SK-N-SH (cell line): ENCODE measurements at regions not wholly inside any gene's neighbourhood (a gene's known extent, or its start where the extent isn't known, plus 50 kb on each side); places are given as distances from the start of the nearest gene placed in this dataset.

Experiments used
- CTCF ChIA-PET: fragments of 300-600, 350-600 bp; formaldehyde crosslinking; extraction: SDS; loops from one replicate; lab custom pipeline; 2021; lab: Yijun Ruan, JAX
- POLR2A ChIA-PET: fragments of 350-600 bp; sonication (Branson Sonifier 250); formaldehyde crosslinking; extraction: SDS; loops from one replicate; lab custom pipeline; 2020; ENCODE audit warnings: antibody characterized with exemption, inconsistent platforms; lab: Yijun Ruan, JAX
- DNase-seq: peaks from one replicate; pipeline ENCODE4 v3.0.0; 2012
- H2AFZ ChIP-seq: fragments of 200-600 bp; sonication (generic); 2 replicates; pipeline ENCODE4 v1.8.1; 2016; ENCODE audit warnings: antibody characterized with exemption, mild to moderate bottlenecking, low read depth
- H3F3A ChIP-seq: fragments of 200-600 bp; sonication (generic); replicated peaks from 2 replicates; pipeline ENCODE3; 2016; ENCODE audit warnings: antibody characterized with exemption, mild to moderate bottlenecking; ENCODE audit not compliant: insufficient read depth
- H3K27ac ChIP-seq, 2 experiments: fragments of 200-500 bp in 1 of 2; fragments of 200-600 bp in 1 of 2; sonication (Bioruptor generic) in 1 of 2; sonication (generic), shearing (Covaris generic) in 1 of 2; 2 replicates each; pipeline versions ENCODE4 v1.5.1 to v1.6.1; 2014 to 2016; ENCODE audit warnings: low read depth in 2 of 2, inconsistent platforms in 1 of 2, low read length in 1 of 2, mild to moderate bottlenecking in 1 of 2, mixed read lengths in 1 of 2
- H3K27me3 ChIP-seq: fragments of 200-600 bp; sonication (generic), shearing (Covaris generic); 2 replicates; pipeline ENCODE4 v1.6.1; 2016; ENCODE audit warnings: mixed run types; ENCODE audit not compliant: insufficient read depth
- H3K36me3 ChIP-seq, 2 experiments: fragments of 200-500 bp in 1 of 2; fragments of 200-600 bp in 1 of 2; sonication (Bioruptor generic) in 1 of 2; sonication (generic) in 1 of 2; replicated peaks in 1 of 2; 2 replicates each; pipeline versions ENCODE3 to v1.5.1; 2014 to 2016; ENCODE audit warnings: low read length in 1 of 2, mild to moderate bottlenecking in 1 of 2; ENCODE audit not compliant: insufficient read depth in 2 of 2, control insufficient read depth in 1 of 2
- H3K4me1 ChIP-seq, 2 experiments: fragments of 200-500 bp in 1 of 2; fragments of 200-600 bp in 1 of 2; sonication (Bioruptor generic) in 1 of 2; sonication (generic), shearing (Covaris generic) in 1 of 2; 2 replicates each; pipeline versions ENCODE4 v1.5.1 to v1.6.1; 2014 to 2016; ENCODE audit warnings: low read depth in 1 of 2, low read length in 1 of 2, mixed run types in 1 of 2; ENCODE audit not compliant: insufficient read depth in 2 of 2, control insufficient read depth in 1 of 2
- H3K4me2 ChIP-seq: fragments of 200-600 bp; sonication (generic), shearing (Covaris generic); 2 replicates; pipeline ENCODE4 v1.6.1; 2017; ENCODE audit warnings: mixed run types
- H3K4me3 ChIP-seq, 2 experiments: fragments of 200-500 bp in 1 of 2; fragments of 200-600 bp in 1 of 2; sonication (Bioruptor generic) in 1 of 2; sonication (generic), shearing (Covaris generic) in 1 of 2; 2 replicates each; pipeline versions ENCODE4 v1.5.1 to v1.8.1; 2014 to 2016; ENCODE audit warnings: low read depth in 2 of 2, inconsistent platforms in 1 of 2, low read length in 1 of 2, mild to moderate bottlenecking in 1 of 2, mixed read lengths in 1 of 2, moderate library complexity in 1 of 2
- H3K79me2 ChIP-seq: fragments of 200-600 bp; sonication (generic); 2 replicates; pipeline ENCODE4 v1.8.1; 2017; ENCODE audit warnings: mild to moderate bottlenecking; ENCODE audit not compliant: insufficient read depth
- H3K9ac ChIP-seq: fragments of 200-600 bp; sonication (generic); 2 replicates; pipeline ENCODE4 v1.6.1; 2017; ENCODE audit warnings: mixed run types
- H3K9me2 ChIP-seq: fragments of 200-600 bp; sonication (generic); 2 replicates; pipeline ENCODE4 v1.6.1; 2017; ENCODE audit warnings: mixed run types
- H3K9me3 ChIP-seq: fragments of 200-600 bp; sonication (generic); 2 replicates; pipeline ENCODE4 v1.6.1; 2017; ENCODE audit warnings: mixed run types, mild to moderate bottlenecking, moderate library complexity
- H4K20me1 ChIP-seq: fragments of 200-600 bp; sonication (generic); 2 replicates; pipeline ENCODE4 v1.6.1; 2017; ENCODE audit warnings: mild to moderate bottlenecking, mixed run types; ENCODE audit not compliant: insufficient read depth
- ELF1 ChIP-seq: IDR thresholded peaks from 2 replicates; pipeline ENCODE4 v1.4.0; 2012
- FOXJ3 ChIP-seq: sonication (generic); formaldehyde crosslinking; IDR thresholded peaks from 2 replicates; pipeline ENCODE4 v1.5.1; 2020; ENCODE audit warnings: mild to moderate bottlenecking, missing genetic modification reagents
- IRF3 ChIP-seq: fragments of 150-350 bp; IDR thresholded peaks from 2 replicates; pipeline ENCODE4 v1.6.1; 2016; ENCODE audit warnings: mild to moderate bottlenecking, low read depth, low read length
- MEF2A ChIP-seq: IDR thresholded peaks from 2 replicates; pipeline ENCODE4 v1.4.0; 2012; ENCODE audit warnings: low read depth, borderline replicate concordance
- MXI1 ChIP-seq: IDR thresholded peaks from 2 replicates; pipeline ENCODE4 v1.6.1; 2012; ENCODE audit warnings: mild to moderate bottlenecking, low read depth, low read length, improper control_type of control experiment
- PBX3 ChIP-seq: IDR thresholded peaks from 2 replicates; pipeline ENCODE4; 2012
- POLR2AphosphoS5 ChIP-seq: IDR thresholded peaks from 2 replicates; pipeline ENCODE4 v1.6.1; 2012; ENCODE audit warnings: low read depth, low read length
- RFX5 ChIP-seq: IDR thresholded peaks from 2 replicates; pipeline ENCODE4 v1.6.1; 2012; ENCODE audit warnings: mild to moderate bottlenecking, improper control_type of control experiment, low read length
- SIN3A ChIP-seq: IDR thresholded peaks from 2 replicates; pipeline ENCODE4 v1.6.1; 2012; ENCODE audit warnings: low read depth, mild to moderate bottlenecking, low read length, moderate library complexity, borderline replicate concordance
- TCF12 ChIP-seq: IDR thresholded peaks from 2 replicates; pipeline ENCODE4 v1.4.0; 2012
- TEAD4 ChIP-seq: IDR thresholded peaks from 2 replicates; pipeline ENCODE4 v1.4.0; 2012; ENCODE audit warnings: mild to moderate bottlenecking, borderline replicate concordance; ENCODE audit not compliant: insufficient read depth
- USF1 ChIP-seq: IDR thresholded peaks from 2 replicates; pipeline ENCODE4 v1.4.0; 2012; ENCODE audit warnings: low read depth, borderline replicate concordance
- USF2 ChIP-seq: fragments of 150-350 bp; IDR thresholded peaks from 2 replicates; pipeline ENCODE4 v1.6.1; 2017; ENCODE audit warnings: antibody characterized with exemption, low read length, low read depth, borderline replicate concordance
- WGBS: methylation state at CpG from one replicate; pipeline ENCODE4 v1.1.6; 2017; ENCODE audit warnings: low lambda C conversion rate; 5-methylcytosine and 5-hydroxymethylcytosine counted together
- TF ChIP-seq, protein P1 (sequence below): IDR thresholded peaks from 2 replicates; pipeline ENCODE4 v1.4.0; 2012; ENCODE audit warnings: low read depth

- ChIA-PET POLR2A (no interaction called here), CTCF (no interaction called here)
- Histone ChIP-seq H3K9ac (no peak overlapping the region), H3K36me3 (no peaks in the 10 kb centered on the region), H3F3A (no peaks in the 10 kb centered on the region), H3K9me3 (peaks cover 5% of the 10 kb centered on the region; the same call in 1 of the 2 replicates), H3K4me3 (no peak overlapping the region), H3K79me2 (no peaks in the 10 kb centered on the region), H3K4me2 (no peak overlapping the region), H4K20me1 (no peaks in the 10 kb centered on the region), H3K9me2 (no peaks in the 10 kb centered on the region), H3K27me3 (no peaks in the 10 kb centered on the region), H3K27ac (no peak overlapping the region), H3K4me1 (no peaks in the 10 kb centered on the region), H2AFZ (no peak overlapping the region)
- WGBS, result 27% methylated on average over 3 of the region's 3 CpGs
- no peak for TF ChIP-seq TCF12
- TF ChIP-seq USF2, result no peak
- no peak for TF ChIP-seq MXI1
- no peak for TF ChIP-seq MEF2A
- TF ChIP-seq SIN3A, result no peak
- no peak for TF ChIP-seq IRF3
- TF ChIP-seq ELF1, result no peak
- TF ChIP-seq, protein P1, sequence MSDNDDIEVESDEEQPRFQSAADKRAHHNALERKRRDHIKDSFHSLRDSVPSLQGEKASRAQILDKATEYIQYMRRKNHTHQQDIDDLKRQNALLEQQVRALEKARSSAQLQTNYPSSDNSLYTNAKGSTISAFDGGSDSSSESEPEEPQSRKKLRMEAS, result no peak
- TF ChIP-seq FOXJ3 (CRISPR knock-in tag), result no peak
- no peak for TF ChIP-seq RFX5
- no peak for TF ChIP-seq POLR2AphosphoS5
- no peak for TF ChIP-seq PBX3
- no peak for TF ChIP-seq USF1
- no peak for DNase-seq
Measured at GRCh38 chr5:125856949-125857348, 566.3 kb upstream of the GRAMD2B start.

GRCh38 chr5:125863579-125863978 lies 559.6 kb upstream of the GRAMD2B start:
- Histone ChIP-seq H3K4me1 (no peaks in the 10 kb centered on the region; a peak in 1 of 4 replicates), H3K9ac (no peak overlapping the region), H3K9me3 (no peaks in the 10 kb centered on the region), H2AFZ (no peak overlapping the region), H3K4me3 (no peak overlapping the region), H3K36me3 (no peaks in the 10 kb centered on the region), H3K27me3 (no peaks in the 10 kb centered on the region), H3K9me2 (no peaks in the 10 kb centered on the region), H4K20me1 (no peaks in the 10 kb centered on the region), H3F3A (no peaks in the 10 kb centered on the region), H3K27ac (no peak overlapping the region), H3K79me2 (no peaks in the 10 kb centered on the region), H3K4me2 (no peak overlapping the region)
- TF ChIP-seq IRF3 (no peak), TEAD4 (no peak)
- DNase-seq, result no peak
- 88% methylated on average over 2 of the region's 2 CpGs for WGBS
- ChIA-PET POLR2A (no interaction called here), CTCF (interaction anchor here (1.2 kb wide), 1 partner anchor 38 kb away, joined by 5 read pairs; no protein-coding TSS in a partner anchor)
